Germinal center (tissue), 1 donor: ENCODE measurements at regions not wholly inside any gene's neighbourhood (a gene's known extent, or its start where the extent isn't known, plus 50 kb on each side); places are given as distances from the start of the nearest gene placed in this dataset.

Experiments
- DNase-seq: peaks from one replicate; pipeline ENCODE4 v3.0.0; 2012; ENCODE audit warnings: mixed read lengths, low spot score

DNA sequence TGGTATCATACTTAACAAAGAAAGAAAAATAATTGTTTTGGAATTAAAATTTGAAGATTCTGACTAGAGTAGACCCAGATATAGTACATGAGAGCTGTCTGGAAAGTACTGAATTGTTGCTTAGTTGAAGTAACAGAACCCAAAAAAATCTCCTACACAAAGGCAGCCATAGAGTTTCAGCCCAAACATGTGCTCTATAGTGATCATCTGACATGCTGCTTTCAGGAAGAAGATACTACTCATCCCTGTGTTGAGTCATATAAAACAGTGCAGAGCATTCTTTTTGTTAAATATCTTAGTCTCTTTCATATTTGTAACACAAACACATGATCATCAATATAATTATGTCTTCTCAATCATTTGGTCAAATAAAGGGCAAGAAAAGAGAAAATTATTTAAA, 84.8 kb upstream of the PTPRM start:
- DNase-seq = no peak

DNA sequence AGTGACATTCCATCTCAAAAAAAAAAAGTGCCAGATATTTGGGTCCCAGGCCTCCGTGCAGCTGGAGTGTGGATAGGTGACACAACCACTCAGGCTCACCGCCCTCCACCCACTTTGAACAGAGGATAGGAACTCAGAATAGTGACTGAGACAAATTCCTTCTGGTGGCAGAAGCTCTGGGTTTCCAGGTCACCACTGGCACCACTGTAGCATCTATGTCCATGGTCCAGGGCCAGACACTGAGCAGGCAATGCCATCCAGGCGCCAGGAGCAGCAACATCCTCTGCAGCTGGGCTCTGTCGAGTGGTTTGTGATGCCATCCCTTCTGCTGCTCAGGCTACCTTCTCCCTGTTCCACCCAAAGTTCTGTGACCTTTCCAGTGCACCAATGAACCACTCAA, 81.5 kb upstream of the PTPRM start:
- DNase-seq = no peak

DNA sequence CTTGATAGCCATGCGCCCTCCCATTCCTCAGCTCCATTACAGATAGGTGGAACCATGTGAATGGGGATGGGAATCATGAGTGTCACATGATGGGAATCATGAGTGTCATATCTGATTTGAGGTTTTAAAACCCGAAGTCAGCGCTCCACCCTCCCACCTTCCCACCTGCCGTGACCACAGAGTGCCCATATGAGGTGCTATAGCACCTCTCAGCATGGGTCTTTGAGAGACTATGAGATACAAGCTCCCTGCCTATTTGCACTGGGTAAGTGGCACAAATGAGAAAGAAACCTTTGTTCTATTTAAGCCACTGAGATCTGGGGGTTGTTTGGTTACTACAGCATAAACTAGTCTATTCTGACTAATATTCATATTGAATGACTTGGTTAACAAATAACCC, 78.5 kb upstream of the PTPRM start:
- no peak for DNase-seq

DNA sequence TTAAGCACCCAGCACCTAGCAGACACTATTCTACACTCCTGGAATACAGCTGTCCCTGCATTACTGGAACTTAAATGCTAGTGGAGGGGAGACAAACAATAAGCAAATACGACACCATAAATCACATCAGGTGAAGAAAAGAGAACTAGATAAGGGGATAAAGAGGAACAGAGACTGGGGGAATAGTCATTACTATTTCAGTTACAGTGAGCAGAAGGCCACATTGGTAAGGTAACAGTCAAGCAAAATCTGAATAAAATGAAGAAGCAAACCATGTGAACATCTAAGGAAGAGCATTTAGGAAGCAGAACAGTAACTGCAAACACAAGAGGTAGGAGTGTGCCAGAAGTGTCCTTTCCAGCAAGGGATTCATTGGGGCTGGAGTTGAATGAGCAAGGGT, 77.0 kb upstream of the PTPRM start:
- DNase-seq = no peak

DNA sequence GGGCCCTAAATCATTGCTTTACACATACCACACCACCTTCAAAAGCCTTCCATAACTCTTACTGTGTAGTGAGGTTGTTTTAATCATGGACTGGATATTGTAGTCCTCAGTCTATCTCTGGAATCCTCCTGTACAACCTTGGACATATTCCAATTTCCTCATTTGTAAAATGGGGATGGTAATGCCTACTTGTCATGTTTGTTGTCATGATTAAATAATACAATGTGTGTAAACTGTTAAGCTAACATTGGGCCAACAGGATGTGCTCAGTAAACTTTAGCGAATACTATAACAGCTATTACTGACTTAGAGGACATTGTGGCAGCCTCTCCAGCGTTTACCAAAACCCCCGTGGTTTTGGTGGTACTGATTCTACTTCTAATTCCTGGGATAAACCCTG, 74.7 kb upstream of the PTPRM start:
- DNase-seq = no peak

DNA sequence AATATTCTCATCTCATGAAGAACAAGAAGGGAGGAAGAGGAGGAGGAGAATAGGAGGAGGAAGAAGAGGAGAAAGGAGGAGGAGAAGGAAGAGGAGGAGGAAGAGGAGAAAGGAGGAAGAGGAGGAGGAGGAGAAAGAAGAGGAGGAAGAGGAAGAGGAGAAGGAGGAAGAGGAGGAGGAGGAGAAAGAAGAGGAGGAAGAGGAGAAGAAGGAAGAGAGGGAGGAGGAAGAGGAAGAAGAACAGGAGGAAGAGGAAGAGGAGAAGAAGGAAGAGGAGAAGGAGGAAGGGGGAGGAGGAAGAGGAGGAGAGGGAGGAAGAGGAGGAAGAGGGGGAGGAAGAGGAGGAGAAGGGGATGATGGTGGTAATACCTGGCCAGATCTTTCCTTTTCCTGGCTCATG, 70.0 kb upstream of the PTPRM start:
- no peak for DNase-seq

DNA sequence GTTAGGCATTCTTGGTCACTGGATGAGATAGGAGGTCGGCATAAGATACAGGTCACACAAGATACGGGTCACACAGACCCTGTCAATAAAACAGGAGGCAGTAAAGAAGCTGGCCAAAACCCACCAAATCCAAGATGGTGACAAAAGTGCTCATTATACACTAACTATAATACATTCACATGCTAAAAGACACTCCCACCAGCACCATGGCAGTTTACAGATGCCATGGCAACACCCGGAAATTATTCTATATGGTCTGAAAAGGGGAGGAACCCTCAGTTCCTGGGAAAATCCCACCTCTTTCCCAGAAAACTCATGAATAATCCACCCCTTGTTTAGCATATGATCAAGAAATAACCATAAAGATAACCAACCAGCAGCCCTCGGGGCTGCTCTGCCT, 56.0 kb upstream of the PTPRM start:
- no peak for DNase-seq

DNA sequence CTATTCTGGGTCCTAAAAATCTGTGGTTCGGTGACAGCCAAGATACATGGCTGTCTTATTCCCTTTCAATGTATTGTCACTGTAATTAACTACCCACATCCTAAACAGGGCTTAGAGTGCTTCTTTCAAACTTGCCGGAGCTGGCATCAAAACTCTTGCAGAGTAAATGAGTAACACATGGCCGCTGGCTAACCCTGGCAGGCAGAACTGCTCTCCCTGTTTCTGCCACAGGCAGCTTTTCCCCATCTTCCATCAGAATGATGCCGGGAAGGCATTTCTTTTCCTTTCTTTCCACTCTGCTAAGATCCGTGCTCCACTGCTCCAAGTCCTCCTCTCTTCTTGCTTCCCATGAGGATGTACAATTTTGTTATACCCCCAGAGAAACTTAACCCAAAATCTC, 54.8 kb upstream of the PTPRM start:
- no peak for DNase-seq

DNA sequence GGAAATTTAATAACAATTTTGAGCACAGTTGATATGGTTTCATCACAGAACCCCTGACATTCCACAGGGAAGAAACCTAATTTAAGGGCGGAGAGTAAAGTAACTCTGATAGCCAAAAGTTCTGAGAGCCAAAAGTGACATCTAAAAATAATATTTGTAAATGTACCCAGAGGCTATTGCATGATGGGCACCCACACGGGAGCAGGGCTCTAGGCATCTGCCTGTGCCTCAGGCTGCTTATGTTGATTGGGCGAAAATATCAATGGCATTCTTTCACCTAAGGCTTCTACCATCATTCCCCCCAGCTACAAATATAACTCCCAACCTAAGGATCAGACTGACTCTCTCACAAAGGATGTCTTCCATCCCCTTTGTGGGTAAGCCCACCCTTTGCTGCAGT, 54.1 kb upstream of the PTPRM start:
- DNase-seq = no peak

DNA sequence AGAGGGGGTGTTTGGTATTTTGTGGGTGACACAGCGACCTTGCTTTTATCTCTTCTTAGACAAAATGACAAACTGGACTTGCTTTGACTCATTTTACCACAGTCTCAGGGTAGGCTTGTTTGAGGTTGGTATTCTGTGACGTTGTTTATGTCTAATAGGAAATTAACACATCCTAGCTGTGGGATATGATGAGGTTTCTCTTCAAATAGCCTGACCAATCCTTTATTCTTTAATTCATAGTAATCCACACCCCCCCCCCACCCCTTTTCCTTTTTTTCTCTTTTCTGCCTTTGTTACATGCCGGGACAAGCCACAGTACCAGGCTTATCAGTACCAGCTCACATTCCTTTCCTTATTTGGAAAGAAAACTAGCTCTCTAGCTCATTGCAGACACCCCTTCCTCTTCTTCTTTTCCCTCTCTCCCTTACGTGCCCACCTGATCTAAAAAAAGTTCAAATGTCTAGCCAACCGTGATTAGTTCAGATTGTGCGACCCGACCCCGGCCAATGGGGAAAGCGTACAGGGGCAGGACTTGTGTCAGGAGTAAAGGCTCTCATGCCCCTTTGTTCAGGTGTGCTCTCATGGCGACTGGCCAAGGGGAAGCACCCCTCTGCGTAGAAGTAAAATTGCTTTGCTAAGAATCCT, 52.2 kb upstream of the PTPRM start:
- DNase-seq = no peak

DNA sequence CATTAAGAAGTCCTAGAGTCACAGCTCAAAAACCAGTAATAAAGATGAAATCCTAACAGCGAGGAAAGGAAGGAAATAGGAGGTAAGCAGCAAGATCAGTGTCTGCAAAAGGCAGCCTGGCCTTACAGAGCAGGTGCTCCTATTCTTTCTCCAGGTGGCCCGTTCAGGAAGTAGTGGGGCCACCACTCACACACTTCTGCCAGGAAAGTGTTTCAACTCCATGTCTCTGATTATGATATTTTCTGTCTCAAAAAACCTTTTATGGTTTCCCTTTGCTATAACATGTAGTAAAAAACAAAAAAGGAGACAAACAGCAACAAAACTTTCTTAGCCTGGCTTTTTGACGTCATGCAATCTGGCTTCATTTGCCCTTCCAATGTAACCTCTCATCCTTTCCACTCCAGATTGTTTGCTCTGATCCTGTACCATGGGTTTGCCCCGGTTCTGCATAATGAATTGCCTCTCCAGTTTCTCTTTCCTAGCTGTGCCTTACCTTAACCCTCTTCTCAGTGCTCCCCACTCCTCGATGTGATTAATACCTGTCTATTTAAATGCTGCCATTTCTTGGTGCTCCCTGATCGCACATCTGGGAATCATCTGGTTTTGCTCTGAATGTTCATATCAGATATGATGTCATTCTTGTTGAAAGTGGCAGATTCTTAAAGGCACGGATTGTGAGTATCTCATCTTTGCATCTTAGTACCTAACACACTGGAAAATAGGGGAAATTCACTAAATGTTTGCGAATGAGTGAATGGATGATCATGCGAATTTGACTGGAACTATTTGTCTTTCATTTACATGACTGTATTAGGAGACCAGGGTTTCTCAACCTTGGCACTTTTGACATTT, 50.6 kb upstream of the PTPRM start:
- DNase-seq = no peak
